ENCODE measurements at regions not wholly inside any gene's neighbourhood (a gene's known extent, or its start where the extent isn't known, plus 50 kb on each side); places are given as distances from the start of the nearest gene placed in this dataset.
A peak's percentile ranks its signal among the peaks of the same experiment; 100 is the strongest.

- no peak for DNase-seq (ENCODE audit: low spot score)
Observed at GRCh38 chr15:96262549-96263489, 67.7 kb upstream of the NR2F2 start.

- no peak for DNase-seq (ENCODE audit: low spot score)
Observed at GRCh38 chr15:96264351-96264798, 66.1 kb upstream of the NR2F2 start.

- DNase-seq (ENCODE audit: low spot score): no peak
Observed at GRCh38 chr15:96264801-96265515, 65.5 kb upstream of the NR2F2 start.

GRCh38 chr15:96266456-96266855 is 64.0 kb upstream of the NR2F2 start:
- DNase-seq (ENCODE audit: low spot score): no peak

GRCh38 chr15:96267463-96267862 is 63.0 kb upstream of the NR2F2 start:
- DNase-seq (ENCODE audit: low spot score): no peak

- no peak for DNase-seq (ENCODE audit: low spot score)
Observed at GRCh38 chr15:96268442-96269204, 61.9 kb upstream of the NR2F2 start.

GRCh38 chr15:96270581-96271172 is 59.8 kb upstream of the NR2F2 start:
- no peak for DNase-seq (ENCODE audit: low spot score)

GRCh38 chr15:96272427-96272826 is 58.1 kb upstream of the NR2F2 start:
- no peak for DNase-seq (ENCODE audit: low spot score)

- peak; percentile 47 for DNase-seq (ENCODE audit: low spot score)
Observed at GRCh38 chr15:96273317-96274086, 57.0 kb upstream of the NR2F2 start.

- no peak for DNase-seq (ENCODE audit: low spot score)
Observed at GRCh38 chr15:96274087-96274440, 56.4 kb upstream of the NR2F2 start.

- no peak for DNase-seq (ENCODE audit: low spot score)
Observed at GRCh38 chr15:96274698-96275097, 55.8 kb upstream of the NR2F2 start.

- no peak for DNase-seq (ENCODE audit: low spot score)
Observed at GRCh38 chr15:96276438-96277210, 53.9 kb upstream of the NR2F2 start.
